ENCODE measurements at regions not wholly inside any gene's neighbourhood (a gene's known extent, or its start where the extent isn't known, plus 50 kb on each side); places are given as distances from the start of the nearest gene placed in this dataset.

- TF ChIP-seq RAD21 (IDR thresholded peaks at IDR 0.05; ENCODE audit: low read length) (no peak), CEBPB (IDR thresholded peaks at IDR 0.05; ENCODE audit: low read depth, low read length) (no peak), SMC3 (IDR thresholded peaks at IDR 0.05; ENCODE audit: low read depth, low read length) (no peak), POLR2A (IDR thresholded peaks at IDR 0.05; ENCODE audit: low read depth, low read length) (no peak), MAZ (IDR thresholded peaks at IDR 0.05; ENCODE audit: borderline replicate concordance, low read depth, low read length) (no peak), MXI1 (IDR thresholded peaks at IDR 0.05; ENCODE audit: borderline replicate concordance, low read depth, low read length) (no peak), MAFK (IDR thresholded peaks at IDR 0.05; ENCODE audit: low read depth, low read length) (no peak), RCOR1 (IDR thresholded peaks at IDR 0.05; ENCODE audit: insufficient replicate concordance, low read length) (no peak), FOS (IDR thresholded peaks at IDR 0.05; ENCODE audit: low read depth, low read length) (no peak), NFE2L2 (IDR thresholded peaks at IDR 0.05; ENCODE audit: low read depth, low read length) (no peak), RFX5 (IDR thresholded peaks at IDR 0.05; ENCODE audit: low read depth, low read length) (no peak)
- TF ChIP-seq, protein P1, sequence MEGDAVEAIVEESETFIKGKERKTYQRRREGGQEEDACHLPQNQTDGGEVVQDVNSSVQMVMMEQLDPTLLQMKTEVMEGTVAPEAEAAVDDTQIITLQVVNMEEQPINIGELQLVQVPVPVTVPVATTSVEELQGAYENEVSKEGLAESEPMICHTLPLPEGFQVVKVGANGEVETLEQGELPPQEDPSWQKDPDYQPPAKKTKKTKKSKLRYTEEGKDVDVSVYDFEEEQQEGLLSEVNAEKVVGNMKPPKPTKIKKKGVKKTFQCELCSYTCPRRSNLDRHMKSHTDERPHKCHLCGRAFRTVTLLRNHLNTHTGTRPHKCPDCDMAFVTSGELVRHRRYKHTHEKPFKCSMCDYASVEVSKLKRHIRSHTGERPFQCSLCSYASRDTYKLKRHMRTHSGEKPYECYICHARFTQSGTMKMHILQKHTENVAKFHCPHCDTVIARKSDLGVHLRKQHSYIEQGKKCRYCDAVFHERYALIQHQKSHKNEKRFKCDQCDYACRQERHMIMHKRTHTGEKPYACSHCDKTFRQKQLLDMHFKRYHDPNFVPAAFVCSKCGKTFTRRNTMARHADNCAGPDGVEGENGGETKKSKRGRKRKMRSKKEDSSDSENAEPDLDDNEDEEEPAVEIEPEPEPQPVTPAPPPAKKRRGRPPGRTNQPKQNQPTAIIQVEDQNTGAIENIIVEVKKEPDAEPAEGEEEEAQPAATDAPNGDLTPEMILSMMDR (conservative IDR thresholded peaks at IDR 0.05; ENCODE audit: low read depth, low read length), result no peak
- TF ChIP-seq, protein P2, sequence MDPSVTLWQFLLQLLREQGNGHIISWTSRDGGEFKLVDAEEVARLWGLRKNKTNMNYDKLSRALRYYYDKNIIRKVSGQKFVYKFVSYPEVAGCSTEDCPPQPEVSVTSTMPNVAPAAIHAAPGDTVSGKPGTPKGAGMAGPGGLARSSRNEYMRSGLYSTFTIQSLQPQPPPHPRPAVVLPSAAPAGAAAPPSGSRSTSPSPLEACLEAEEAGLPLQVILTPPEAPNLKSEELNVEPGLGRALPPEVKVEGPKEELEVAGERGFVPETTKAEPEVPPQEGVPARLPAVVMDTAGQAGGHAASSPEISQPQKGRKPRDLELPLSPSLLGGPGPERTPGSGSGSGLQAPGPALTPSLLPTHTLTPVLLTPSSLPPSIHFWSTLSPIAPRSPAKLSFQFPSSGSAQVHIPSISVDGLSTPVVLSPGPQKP (IDR thresholded peaks at IDR 0.05; ENCODE audit: borderline replicate concordance, low read depth, low read length), result no peak
- TF ChIP-seq, protein P3, sequence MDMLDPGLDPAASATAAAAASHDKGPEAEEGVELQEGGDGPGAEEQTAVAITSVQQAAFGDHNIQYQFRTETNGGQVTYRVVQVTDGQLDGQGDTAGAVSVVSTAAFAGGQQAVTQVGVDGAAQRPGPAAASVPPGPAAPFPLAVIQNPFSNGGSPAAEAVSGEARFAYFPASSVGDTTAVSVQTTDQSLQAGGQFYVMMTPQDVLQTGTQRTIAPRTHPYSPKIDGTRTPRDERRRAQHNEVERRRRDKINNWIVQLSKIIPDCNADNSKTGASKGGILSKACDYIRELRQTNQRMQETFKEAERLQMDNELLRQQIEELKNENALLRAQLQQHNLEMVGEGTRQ (IDR thresholded peaks at IDR 0.05; ENCODE audit: low read depth, low read length), result no peak
Measured at GRCh38 chr12:58099476-58099875, 158.1 kb downstream of the ATP23 start.
